AG04449 (cell line): ENCODE measurements at regions not wholly inside any gene's neighbourhood (a gene's known extent, or its start where the extent isn't known, plus 50 kb on each side); places are given as distances from the start of the nearest gene placed in this dataset.

Source experiments
- CTCF ChIA-PET: fragments of 350-600 bp; formaldehyde crosslinking; extraction: SDS; loops from one replicate; lab custom pipeline; 2021; ENCODE audit warnings: antibody characterized with exemption; lab: Yijun Ruan, JAX
- POLR2A ChIA-PET: fragments of 400-600, 350-600 bp; formaldehyde crosslinking; extraction: SDS; loops from one replicate; lab custom pipeline; 2020; ENCODE audit warnings: antibody characterized with exemption, inconsistent platforms; lab: Yijun Ruan, JAX
- DNase-seq: peaks from one replicate; pipeline ENCODE4 v3.0.0-alpha.2; 2010; ENCODE audit warnings: low read depth, low spot score
- H3K4me3 ChIP-seq: 2 replicates; pipeline ENCODE4 v1.5.1; 2011; ENCODE audit warnings: low read depth, mild to moderate bottlenecking, control low read depth, low read length
- CTCF ChIP-seq: IDR thresholded peaks from one replicate; pipeline ENCODE4 v1.5.1; 2011; ENCODE audit warnings: mild to moderate bottlenecking, moderate library complexity, low read length, control low read depth, inconsistent platforms; ENCODE audit not compliant: insufficient read depth; ENCODE audit errors: missing control alignments

- POLR2A ChIA-PET, result no interaction called here
- CTCF ChIA-PET, result no interaction called here
- TF ChIP-seq CTCF, result no peak
- no peak for DNase-seq
- no peak overlapping the region for H3K4me3 ChIP-seq
Measured at GRCh38 chr6:126264265-126264664, 75.7 kb upstream of the CENPW start.

- CTCF ChIA-PET, result no interaction called here
- no peak overlapping the region for H3K4me3 ChIP-seq
Measured at GRCh38 chr6:126266664-126267063, 73.3 kb upstream of the CENPW start.

GRCh38 chr6:126267626-126268025 is 72.3 kb upstream of the CENPW start:
- ChIA-PET POLR2A (no interaction called here), CTCF (no interaction called here)
- TF ChIP-seq CTCF, result no peak
- no peak for DNase-seq
- no peak overlapping the region for H3K4me3 ChIP-seq

More at GRCh38 chr6:126266664-126267063, 73.3 kb upstream of the CENPW start:
- DNase-seq, result no peak
- POLR2A ChIA-PET, result no interaction called here
- TF ChIP-seq CTCF, result no peak

- CTCF ChIA-PET, result no interaction called here
- POLR2A ChIA-PET, result no interaction called here
- no peak for DNase-seq
- no peak for TF ChIP-seq CTCF
- no peak overlapping the region for H3K4me3 ChIP-seq
Measured at GRCh38 chr6:126268092-126268491, 71.8 kb upstream of the CENPW start.

- TF ChIP-seq CTCF, result no peak
- DNase-seq, result no peak
- H3K4me3 ChIP-seq, result no peak overlapping the region
- CTCF ChIA-PET, result no interaction called here
- POLR2A ChIA-PET, result no interaction called here
Measured at GRCh38 chr6:126280287-126280686, 59.6 kb upstream of the CENPW start.

- POLR2A ChIA-PET, result no interaction called here
- no peak for DNase-seq
- CTCF ChIA-PET, result no interaction called here
- no peak for TF ChIP-seq CTCF
- no peak overlapping the region for H3K4me3 ChIP-seq
Measured at GRCh38 chr6:126285871-126286365, 54.0 kb upstream of the CENPW start.
